ENCODE measurements at regions not wholly inside any gene's neighbourhood (a gene's known extent, or its start where the extent isn't known, plus 50 kb on each side); places are given as distances from the start of the nearest gene placed in this dataset.
A peak's percentile ranks its signal among the peaks of the same experiment; 100 is the strongest.

GRCh38 chr12:63304887-63305316 lies 153.9 kb upstream of the AVPR1A start:
- Mint-ChIP-seq H3K27ac (peak overlapping the region; percentile 69; the same call in 1 of the 2 replicates), H3K36me3 (ENCODE audit: low read depth) (no peaks in the 10 kb centered on the region), H3K4me1 (ENCODE audit: low read depth) (peaks cover 25% of the 10 kb centered on the region), H3K9me3 (no peaks in the 10 kb centered on the region), H3K27me3 (ENCODE audit: insufficient read depth) (no peaks in the 10 kb centered on the region; the same call in 1 of the 2 replicates), H3K4me3 (peak overlapping the region; percentile 67)
- DNase-seq = no peak
- TF ChIP-seq CTCF (IDR thresholded peaks at IDR 0.05) = no peak

GRCh38 chr12:63302941-63303536 lies 152.0 kb upstream of the AVPR1A start:
- Mint-ChIP-seq H3K36me3 (ENCODE audit: low read depth) (no peaks in the 10 kb centered on the region), H3K27me3 (ENCODE audit: insufficient read depth) (no peaks in the 10 kb centered on the region; the same call in 1 of the 2 replicates), H3K4me1 (ENCODE audit: low read depth) (peaks cover 25% of the 10 kb centered on the region), H3K9me3 (no peaks in the 10 kb centered on the region), H3K27ac (no peak overlapping the region), H3K4me3 (peak overlapping the region; percentile 38; the same call in 1 of the 2 replicates)
- no peak for TF ChIP-seq CTCF (IDR thresholded peaks at IDR 0.05)
- DNase-seq = no peak

- Mint-ChIP-seq H3K9me3 (no peaks in the 10 kb centered on the region), H3K27ac (peak overlapping the region; percentile 28; the same call in 1 of the 2 replicates), H3K27me3 (ENCODE audit: insufficient read depth) (no peaks in the 10 kb centered on the region; the same call in 1 of the 2 replicates), H3K4me1 (ENCODE audit: low read depth) (peaks cover 25% of the 10 kb centered on the region), H3K4me3 (peak overlapping the region; percentile 38; the same call in 1 of the 2 replicates), H3K36me3 (ENCODE audit: low read depth) (no peaks in the 10 kb centered on the region)
- no peak for TF ChIP-seq CTCF (IDR thresholded peaks at IDR 0.05)
- DNase-seq = no peak
These were observed 151.4 kb upstream of the AVPR1A start for GRCh38 chr12:63302269-63302940.

- peaks cover 2% of the 10 kb centered on the region; the same call in 1 of the 2 replicates for H3K27me3 Mint-ChIP-seq (ENCODE audit: insufficient read depth)
- H3K4me1 Mint-ChIP-seq (ENCODE audit: low read depth) = peaks cover 25% of the 10 kb centered on the region
- no peak for TF ChIP-seq CTCF (IDR thresholded peaks at IDR 0.05)
- no peak overlapping the region for H3K27ac Mint-ChIP-seq
- H3K4me3 Mint-ChIP-seq = no peak overlapping the region
- no peaks in the 10 kb centered on the region for H3K9me3 Mint-ChIP-seq
- peak; percentile 19 for DNase-seq
- H3K36me3 Mint-ChIP-seq (ENCODE audit: low read depth) = no peaks in the 10 kb centered on the region
These were observed 150.3 kb upstream of the AVPR1A start for GRCh38 chr12:63301311-63301710.

GRCh38 chr12:63298386-63298930 lies 147.5 kb upstream of the AVPR1A start:
- no peak overlapping the region for H3K27ac Mint-ChIP-seq
- H3K4me1 Mint-ChIP-seq (ENCODE audit: low read depth) = peaks cover 34% of the 10 kb centered on the region
- no peak for TF ChIP-seq CTCF (IDR thresholded peaks at IDR 0.05)
- no peak overlapping the region for H3K4me3 Mint-ChIP-seq
- peaks cover 2% of the 10 kb centered on the region for H3K27me3 Mint-ChIP-seq (ENCODE audit: insufficient read depth)
- no peaks in the 10 kb centered on the region for H3K36me3 Mint-ChIP-seq (ENCODE audit: low read depth)
- H3K9me3 Mint-ChIP-seq = no peaks in the 10 kb centered on the region
- no peak for DNase-seq
